GM19468 (cell line): ENCODE measurements at regions not wholly inside any gene's neighbourhood (a gene's known extent, or its start where the extent isn't known, plus 50 kb on each side); places are given as distances from the start of the nearest gene placed in this dataset.
"Not testable (repeated sequence)": the region's sequence is repeated elsewhere in the genome, so short reads cannot be mapped to it uniquely, and the experiment has no call there.

Experiments
- ATAC-seq: cut with Tn5 transposase; IDR thresholded peaks from one replicate; pipeline ENCODE4 v1.9.1; 2021; ENCODE audit warnings: mild to moderate bottlenecking, moderate library complexity, moderate number of reproducible peaks; ENCODE audit not compliant: unreplicated experiment; ENCODE audit errors: extremely low read depth

- no peak for ATAC-seq
Measured at GRCh38 chrX:9257718-9258420, 207.0 kb upstream of the TBL1X start.

GRCh38 chrX:9258421-9259104 lies 206.3 kb upstream of the TBL1X start:
- no peak for ATAC-seq

GRCh38 chrX:9260603-9261002 lies 204.3 kb upstream of the TBL1X start:
- no peak for ATAC-seq

GRCh38 chrX:9267415-9267814 lies 197.4 kb upstream of the TBL1X start:
- ATAC-seq: no peak

- ATAC-seq: no peak
Measured at GRCh38 chrX:9269134-9269533, 195.7 kb upstream of the TBL1X start.

GRCh38 chrX:9271789-9272525 lies 192.9 kb upstream of the TBL1X start:
- no peak for ATAC-seq

- no peak for ATAC-seq
Measured at GRCh38 chrX:9273744-9274143, 191.1 kb upstream of the TBL1X start.

- ATAC-seq: no peak
Measured at GRCh38 chrX:9278475-9279233, 186.2 kb upstream of the TBL1X start.

GRCh38 chrX:9279234-9279544 lies 185.7 kb upstream of the TBL1X start:
- no peak for ATAC-seq

- no peak for ATAC-seq
Measured at GRCh38 chrX:9280831-9281230, 184.0 kb upstream of the TBL1X start.

GRCh38 chrX:9282325-9282724 lies 182.5 kb upstream of the TBL1X start:
- ATAC-seq: no peak

- ATAC-seq: no peak
Measured at GRCh38 chrX:9285342-9285771, 179.5 kb upstream of the TBL1X start.

GRCh38 chrX:9286234-9286633 lies 178.6 kb upstream of the TBL1X start:
- no peak for ATAC-seq

- no peak for ATAC-seq
Measured at GRCh38 chrX:9291629-9292028, 173.2 kb upstream of the TBL1X start.

- no peak for ATAC-seq
Measured at GRCh38 chrX:9293051-9293496, 171.8 kb upstream of the TBL1X start.

- ATAC-seq: no peak
Measured at GRCh38 chrX:9293903-9294302, 171.0 kb upstream of the TBL1X start.

GRCh38 chrX:9295551-9295950 lies 169.3 kb upstream of the TBL1X start:
- no peak for ATAC-seq

- ATAC-seq: no peak
Measured at GRCh38 chrX:9298221-9298620, 166.6 kb upstream of the TBL1X start.

GRCh38 chrX:9299681-9300080 lies 165.2 kb upstream of the TBL1X start:
- not testable (repeated sequence) for ATAC-seq

- ATAC-seq: no peak
Measured at GRCh38 chrX:9301836-9302235, 163.0 kb upstream of the TBL1X start.

GRCh38 chrX:9302381-9302780 lies 162.5 kb upstream of the TBL1X start:
- ATAC-seq: no peak
